Psoas muscle (tissue), 7 donors: ENCODE measurements at regions not wholly inside any gene's neighbourhood (a gene's known extent, or its start where the extent isn't known, plus 50 kb on each side); places are given as distances from the start of the nearest gene placed in this dataset.

ENCODE experiments used
- ATAC-seq, 4 donors: fragments of 200-7000 bp; cut with Tn5 transposase; one replicate each; pipeline ENCODE4 v1.9.1; 2020; ENCODE audit warnings: moderate library complexity in 3 of 4, mild to moderate bottlenecking in 2 of 4
- DNase-seq, 2 donors: peaks; one replicate each; pipeline ENCODE4 v3.0.0-alpha.2; 2020
- H3K27ac ChIP-seq: fragments of 200-600 bp; one replicate; pipeline ENCODE4 v1.8.0; 2022
- H3K27me3 ChIP-seq, 3 donors: fragments of 200-600 bp in 1 of 3; one replicate each; pipeline versions ENCODE4 v1.6.1 to v1.8.0; 2013 to 2022; ENCODE audit warnings: low read length in 2 of 3, mild to moderate bottlenecking in 2 of 3, moderate library complexity in 1 of 3; ENCODE audit not compliant: insufficient read depth in 3 of 3
- H3K36me3 ChIP-seq, 2 donors: fragments of 200-600 bp in 1 of 2; one replicate each; pipeline versions ENCODE4 v1.6.1 to v1.8.0; 2013 to 2022; ENCODE audit warnings: low read depth in 1 of 2, mild to moderate bottlenecking in 1 of 2, moderate library complexity in 1 of 2; ENCODE audit not compliant: insufficient read depth in 1 of 2
- H3K4me1 ChIP-seq: fragments of 200-600 bp; one replicate; pipeline ENCODE4 v1.8.0; 2022
- H3K4me3 ChIP-seq: fragments of 200-600 bp; one replicate; pipeline ENCODE4 v1.8.0; 2022; ENCODE audit warnings: mild to moderate bottlenecking
- H3K9me3 ChIP-seq: fragments of 200-600 bp; one replicate; pipeline ENCODE4 v1.8.0; 2022
- CTCF ChIP-seq: fragments of 200-600 bp; IDR thresholded peaks from one replicate; pipeline ENCODE4 v1.8.0; 2022; ENCODE audit warnings: antibody characterized with exemption
- WGBS, 3 donors: extraction: QIAGEN DNeasy Blood & Tissue Kit; methylation state at CpG; one replicate each; pipeline versions ENCODE4 v1.1.6 to v1.1.7; 2013; 5-methylcytosine and 5-hydroxymethylcytosine counted together
- intact Hi-C, 2 donors: fragments of 100-400 bp; cut with DNase I; formaldehyde crosslinking; loops; one replicate each; pipeline versions ENCODE4 v1.11.0 to v1.14.2; 2022
- donor health status: healthy with polysubstance abuse.
- donor health status: DM: no; HTN: no; CAD: no; lungs with moderate emphysema.
- donor health status: Bipolar disorder and iron deficiency.
- donor health status: healthy.
- donor health status: DM: yes; HTN: yes; CAD: no.
- donor health status: DM: no; HTN: no; CAD: no.
- donor health status: DM: yes; HTN: yes; CAD: no.

DNA sequence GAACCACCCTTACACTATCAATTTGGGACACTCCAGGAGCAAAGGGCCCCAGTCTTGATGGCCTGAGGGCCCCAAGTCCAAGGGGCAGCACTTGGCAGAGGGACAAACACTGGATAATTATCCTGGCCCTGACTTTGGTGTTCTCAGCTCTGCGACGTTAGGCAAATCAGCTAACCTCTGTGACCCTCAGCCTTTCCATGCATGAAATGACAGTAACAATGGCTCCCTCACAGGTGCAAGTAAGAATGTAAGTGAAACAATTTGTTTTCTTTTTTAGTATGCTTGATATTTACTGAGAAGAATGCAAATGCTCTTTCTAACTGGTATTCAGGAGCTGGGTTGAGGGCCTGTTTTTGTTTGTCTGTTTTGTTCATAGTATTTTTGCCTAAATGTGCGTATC lies 61.6 kb upstream of the PRDX6 start:
- Histone ChIP-seq H3K4me3 (no peak overlapping the region), H3K27ac (no peak overlapping the region), H3K9me3 (no peaks in the 10 kb centered on the region), H3K27me3 (no peaks in the 10 kb centered on the region), H3K36me3 (no peaks in the 10 kb centered on the region), H3K4me1 (no peaks in the 10 kb centered on the region)
- DNase-seq, result no peak
- intact Hi-C loops, result no loop called here
- TF ChIP-seq CTCF, result no peak
- ATAC-seq, result no peak
- WGBS, 3 donors, result 80 to 87% (median 84%) methylated on average over 3 of the region's 3 CpGs

- intact Hi-C loops, result no loop called here
- H3K27ac ChIP-seq, result no peak overlapping the region
- 42 to 62% (median 47%) methylated on average over 5 of the region's 5 CpGs for WGBS, 3 donors
- no peak overlapping the region for H3K4me3 ChIP-seq
- H3K27me3 ChIP-seq, result no peaks in the 10 kb centered on the region
- H3K36me3 ChIP-seq, result no peaks in the 10 kb centered on the region
- TF ChIP-seq CTCF, result no peak
- H3K9me3 ChIP-seq, result no peaks in the 10 kb centered on the region
- no peak for ATAC-seq
- H3K4me1 ChIP-seq, result no peaks in the 10 kb centered on the region
- DNase-seq, result no peak
Observed at GRCh38 chr1:173415905-173416450, 61.2 kb upstream of the PRDX6 start.

DNA sequence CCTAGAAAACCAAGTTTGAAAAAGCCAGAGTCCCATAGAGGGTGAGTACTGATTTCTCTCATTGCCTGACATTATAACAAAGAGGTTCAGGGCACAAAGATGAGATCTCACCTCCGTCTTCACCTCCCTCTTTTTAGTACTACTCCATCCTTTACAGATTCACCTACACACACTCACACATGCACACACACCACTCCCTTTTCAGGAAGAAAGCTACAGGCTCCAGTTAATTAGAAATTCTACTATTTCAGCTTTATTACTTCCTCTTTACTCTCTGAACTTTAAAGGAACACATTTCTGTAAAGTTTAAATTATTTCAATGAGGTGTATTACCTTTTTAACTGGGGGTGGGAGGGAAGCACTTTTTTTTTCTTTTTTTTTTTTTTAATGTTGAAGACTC lies 59.6 kb upstream of the PRDX6 start:
- TF ChIP-seq CTCF, result no peak
- WGBS, 3 donors, result 79 to 94% (median 81%) methylated on average over 1 of the region's 1 CpG
- intact Hi-C loops, result no loop called here

GRCh38 chr1:173418107-173418985 lies 58.8 kb upstream of the PRDX6 start:
- no peak overlapping the region for H3K27ac ChIP-seq
- DNase-seq, result no peak
- intact Hi-C loops, result no loop called here
- H3K9me3 ChIP-seq, result no peaks in the 10 kb centered on the region
- no peaks in the 10 kb centered on the region for H3K4me1 ChIP-seq
- H3K36me3 ChIP-seq, result no peaks in the 10 kb centered on the region
- H3K4me3 ChIP-seq, result no peak overlapping the region
- TF ChIP-seq CTCF, result no peak
- WGBS, 3 donors, result 81 to 88% (median 85%) methylated on average over 11 of the region's 11 CpGs
- H3K27me3 ChIP-seq, result no peaks in the 10 kb centered on the region
- ATAC-seq, result no peak

More for the DNA sequence above, 59.6 kb upstream of the PRDX6 start:
- Histone ChIP-seq H3K36me3 (no peaks in the 10 kb centered on the region), H3K27ac (no peak overlapping the region), H3K9me3 (no peaks in the 10 kb centered on the region), H3K27me3 (no peaks in the 10 kb centered on the region), H3K4me3 (no peak overlapping the region), H3K4me1 (no peaks in the 10 kb centered on the region)
- DNase-seq, result no peak
- no peak for ATAC-seq
